MM.1S (cell line): ENCODE measurements at regions not wholly inside any gene's neighbourhood (a gene's known extent, or its start where the extent isn't known, plus 50 kb on each side); places are given as distances from the start of the nearest gene placed in this dataset.

Experiments
- EZH2 ChIP-seq: fragments of 300-600 bp; sonication (generic); optimal IDR thresholded peaks from 2 replicates; pipeline ENCODE3; 2017; ENCODE audit warnings: low read depth, mild to moderate bottlenecking, antibody characterized with exemption, low read length, mixed read lengths
- EZH2phosphoT487 ChIP-seq: fragments of 300-600 bp; sonication (generic); IDR thresholded peaks from 2 replicates; pipeline ENCODE4 v1.6.1; 2018; ENCODE audit warnings: antibody characterized with exemption, low read length
- TF ChIP-seq, protein P1 (sequence below): fragments of 300-600 bp; sonication (generic); IDR thresholded peaks from 2 replicates; pipeline ENCODE4 v1.5.1; 2016; ENCODE audit warnings: antibody characterized with exemption, low read length, mixed read lengths

DNA sequence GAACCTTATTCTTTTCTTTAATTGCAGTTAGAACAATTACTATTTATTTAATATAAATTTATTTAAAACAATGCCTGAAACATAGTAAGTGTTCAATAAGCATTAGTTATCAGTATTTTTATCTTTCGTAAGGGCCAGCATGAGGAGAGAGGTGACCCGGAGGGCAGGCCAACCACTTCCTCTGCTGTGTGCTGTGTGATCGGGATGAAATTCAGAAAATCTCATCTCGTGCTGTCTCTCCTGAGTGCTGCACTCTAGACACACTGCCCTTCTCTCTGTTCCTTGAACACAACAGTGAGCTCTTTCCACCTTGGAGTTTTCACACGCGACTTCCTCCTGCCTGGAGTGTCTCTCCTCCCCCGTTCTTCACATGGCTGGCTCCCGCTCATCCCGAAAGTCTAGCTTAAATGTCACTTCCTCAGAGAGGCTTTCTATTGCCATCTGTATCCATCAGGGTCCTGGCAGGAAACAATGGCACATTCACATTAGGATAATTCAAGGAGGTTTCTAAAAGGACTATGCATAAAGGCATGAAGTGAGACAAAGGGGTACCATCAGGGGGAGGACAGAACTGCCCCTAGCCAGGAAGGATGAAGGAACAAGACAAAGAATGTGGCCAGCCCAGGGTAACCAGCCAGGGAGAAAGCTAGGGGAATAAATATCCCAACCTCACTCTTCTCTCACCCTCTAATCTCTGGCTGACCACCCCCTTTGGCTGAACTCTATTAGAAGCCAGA, 142.6 kb upstream of the GJB5 start:
- TF ChIP-seq, protein P1, sequence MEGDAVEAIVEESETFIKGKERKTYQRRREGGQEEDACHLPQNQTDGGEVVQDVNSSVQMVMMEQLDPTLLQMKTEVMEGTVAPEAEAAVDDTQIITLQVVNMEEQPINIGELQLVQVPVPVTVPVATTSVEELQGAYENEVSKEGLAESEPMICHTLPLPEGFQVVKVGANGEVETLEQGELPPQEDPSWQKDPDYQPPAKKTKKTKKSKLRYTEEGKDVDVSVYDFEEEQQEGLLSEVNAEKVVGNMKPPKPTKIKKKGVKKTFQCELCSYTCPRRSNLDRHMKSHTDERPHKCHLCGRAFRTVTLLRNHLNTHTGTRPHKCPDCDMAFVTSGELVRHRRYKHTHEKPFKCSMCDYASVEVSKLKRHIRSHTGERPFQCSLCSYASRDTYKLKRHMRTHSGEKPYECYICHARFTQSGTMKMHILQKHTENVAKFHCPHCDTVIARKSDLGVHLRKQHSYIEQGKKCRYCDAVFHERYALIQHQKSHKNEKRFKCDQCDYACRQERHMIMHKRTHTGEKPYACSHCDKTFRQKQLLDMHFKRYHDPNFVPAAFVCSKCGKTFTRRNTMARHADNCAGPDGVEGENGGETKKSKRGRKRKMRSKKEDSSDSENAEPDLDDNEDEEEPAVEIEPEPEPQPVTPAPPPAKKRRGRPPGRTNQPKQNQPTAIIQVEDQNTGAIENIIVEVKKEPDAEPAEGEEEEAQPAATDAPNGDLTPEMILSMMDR: no peak
- TF ChIP-seq EZH2phosphoT487 (no peak), EZH2 (no peak)
